ENCODE measurements at regions not wholly inside any gene's neighbourhood (a gene's known extent, or its start where the extent isn't known, plus 50 kb on each side); places are given as distances from the start of the nearest gene placed in this dataset.

GRCh38 chr2:240287011-240287410 is 146.6 kb upstream of the OTOS start:
- DNase-seq: no peak

- DNase-seq: no peak
Observed at GRCh38 chr2:240287496-240288086, 147.1 kb upstream of the OTOS start.

- DNase-seq: no peak
Observed at GRCh38 chr2:240288087-240288521, 147.4 kb upstream of the GPC1 start.

- DNase-seq: no peak
Observed at GRCh38 chr2:240289701-240290431, 145.6 kb upstream of the GPC1 start.

GRCh38 chr2:240290432-240291336 is 144.8 kb upstream of the GPC1 start:
- DNase-seq: no peak

GRCh38 chr2:240291337-240292034 is 144.0 kb upstream of the GPC1 start:
- no peak for DNase-seq

- DNase-seq: no peak
Observed at GRCh38 chr2:240292035-240292574, 143.4 kb upstream of the GPC1 start.

- no peak for DNase-seq
Observed at GRCh38 chr2:240292619-240293525, 142.6 kb upstream of the GPC1 start.

GRCh38 chr2:240293557-240294461 is 141.7 kb upstream of the GPC1 start:
- no peak for DNase-seq

GRCh38 chr2:240294514-240294913 is 140.9 kb upstream of the GPC1 start:
- DNase-seq: no peak

- no peak for DNase-seq
Observed at GRCh38 chr2:240295256-240296103, 140.0 kb upstream of the GPC1 start.

- no peak for DNase-seq
Observed at GRCh38 chr2:240296104-240296406, 139.4 kb upstream of the GPC1 start.

GRCh38 chr2:240296476-240297255 is 138.8 kb upstream of the GPC1 start:
- DNase-seq: no peak

- no peak for DNase-seq
Observed at GRCh38 chr2:240297256-240298116, 138.0 kb upstream of the GPC1 start.

- DNase-seq: no peak
Observed at GRCh38 chr2:240298117-240298790, 137.2 kb upstream of the GPC1 start.

GRCh38 chr2:240298803-240299709 is 136.4 kb upstream of the GPC1 start:
- no peak for DNase-seq

Measured in fibroblast of skin of abdomen (primary cell).